ENCODE measurements at regions not wholly inside any gene's neighbourhood (a gene's known extent, or its start where the extent isn't known, plus 50 kb on each side); places are given as distances from the start of the nearest gene placed in this dataset.

GRCh38 chr3:6155650-6156338 is 705.1 kb upstream of the GRM7 start:
- no peak overlapping the region for H3K4me3 Mint-ChIP-seq
- H3K9me3 ChIP-seq (ENCODE audit: control insufficient read depth in 1 of 2, low read length in 2 of 2), result no peaks in the 10 kb centered on the region
- DNase-seq, result no peak
- intact Hi-C loops (cut with micrococcal nuclease), result no loop called here
- H3K9me3 Mint-ChIP-seq, result peaks cover 0 to 7% (median 3%) of the 10 kb centered on the region in 8 donors
- H3K27ac Mint-ChIP-seq, result no peak overlapping the region
- CTCF ChIA-PET (ENCODE audit: partially characterized antibody), result interaction anchor here (1.2 kb wide), 1 partner anchor 14 kb away, joined by 3 read pairs; no protein-coding TSS in a partner anchor
- no peaks in the 10 kb centered on the region for H3K4me1 Mint-ChIP-seq
- H3K4me3 ChIP-seq (ENCODE audit: low read length in 2 of 2), result no peak overlapping the region
- no peak overlapping the region for H3K27ac ChIP-seq (ENCODE audit: low read depth, low read length)
- no peaks in the 10 kb centered on the region for H3K4me1 ChIP-seq (ENCODE audit: insufficient read depth, low read length)
- no peaks in the 10 kb centered on the region for H3K36me3 ChIP-seq (ENCODE audit: insufficient read depth, low read length)
- H3K27me3 Mint-ChIP-seq, result no peaks in the 10 kb centered on the region
- POLR2A ChIA-PET (ENCODE audit: partially characterized antibody), result no interaction called here
- no peaks in the 10 kb centered on the region for H3K27me3 ChIP-seq (ENCODE audit: insufficient read depth, low read length)
- no peaks in the 10 kb centered on the region for H3K36me3 Mint-ChIP-seq

GRCh38 chr3:6165951-6166350 is 695.0 kb upstream of the GRM7 start:
- intact Hi-C loops (cut with micrococcal nuclease), result no loop called here
- peaks cover 0 to 14% (median 3%) of the 10 kb centered on the region in 8 donors for H3K9me3 Mint-ChIP-seq
- no peaks in the 10 kb centered on the region for H3K36me3 Mint-ChIP-seq
- CTCF ChIA-PET (ENCODE audit: partially characterized antibody), result no interaction called here
- no peak for DNase-seq
- no peak overlapping the region for H3K27ac Mint-ChIP-seq
- Histone ChIP-seq H3K9me3 (ENCODE audit: control insufficient read depth in 1 of 2, low read length in 2 of 2) (no peaks in the 10 kb centered on the region), H3K27me3 (ENCODE audit: insufficient read depth, low read length) (no peaks in the 10 kb centered on the region), H3K4me3 (ENCODE audit: low read length in 2 of 2) (no peak overlapping the region), H3K36me3 (ENCODE audit: insufficient read depth, low read length) (no peaks in the 10 kb centered on the region), H3K27ac (ENCODE audit: low read depth, low read length) (no peak overlapping the region), H3K4me1 (ENCODE audit: insufficient read depth, low read length) (no peaks in the 10 kb centered on the region)
- H3K4me1 Mint-ChIP-seq, result no peaks in the 10 kb centered on the region
- no peak overlapping the region for H3K4me3 Mint-ChIP-seq
- POLR2A ChIA-PET (ENCODE audit: partially characterized antibody), result no interaction called here
- no peaks in the 10 kb centered on the region for H3K27me3 Mint-ChIP-seq

- no peaks in the 10 kb centered on the region for H3K27me3 ChIP-seq (ENCODE audit: insufficient read depth, low read length)
- H3K4me1 Mint-ChIP-seq, result no peaks in the 10 kb centered on the region
- POLR2A ChIA-PET (ENCODE audit: partially characterized antibody), result no interaction called here
- H3K36me3 ChIP-seq (ENCODE audit: insufficient read depth, low read length), result no peaks in the 10 kb centered on the region
- no peak overlapping the region for H3K27ac ChIP-seq (ENCODE audit: low read depth, low read length)
- CTCF ChIA-PET (ENCODE audit: partially characterized antibody), result no interaction called here
- no peak overlapping the region for H3K4me3 Mint-ChIP-seq
- H3K9me3 ChIP-seq (ENCODE audit: control insufficient read depth in 1 of 2, low read length in 2 of 2), result no peaks in the 10 kb centered on the region
- H3K27me3 Mint-ChIP-seq, result no peaks in the 10 kb centered on the region
- H3K4me1 ChIP-seq (ENCODE audit: insufficient read depth, low read length), result no peaks in the 10 kb centered on the region
- intact Hi-C loops (cut with micrococcal nuclease), result no loop called here
- peaks cover 0 to 14% (median 3%) of the 10 kb centered on the region in 8 donors for H3K9me3 Mint-ChIP-seq
- no peak for DNase-seq
- H3K27ac Mint-ChIP-seq, result no peak overlapping the region
- no peak overlapping the region for H3K4me3 ChIP-seq (ENCODE audit: low read length in 2 of 2)
- no peaks in the 10 kb centered on the region for H3K36me3 Mint-ChIP-seq
Observed at GRCh38 chr3:6168256-6168655, 692.7 kb upstream of the GRM7 start.

GRCh38 chr3:6172871-6173642 is 687.9 kb upstream of the GRM7 start:
- ChIA-PET POLR2A (ENCODE audit: partially characterized antibody) (no interaction called here), CTCF (ENCODE audit: partially characterized antibody) (no interaction called here)
- no peak overlapping the region for H3K27ac Mint-ChIP-seq
- intact Hi-C loops (cut with micrococcal nuclease), result no loop called here
- DNase-seq, result no peak
- H3K9me3 Mint-ChIP-seq, result peaks cover 0 to 11% (median 4%) of the 10 kb centered on the region in 8 donors
- no peaks in the 10 kb centered on the region for H3K27me3 ChIP-seq (ENCODE audit: insufficient read depth, low read length)
- no peaks in the 10 kb centered on the region for H3K4me1 Mint-ChIP-seq
- H3K27ac ChIP-seq (ENCODE audit: low read depth, low read length), result no peak overlapping the region
- no peak overlapping the region for H3K4me3 Mint-ChIP-seq
- H3K4me1 ChIP-seq (ENCODE audit: insufficient read depth, low read length), result no peaks in the 10 kb centered on the region
- H3K27me3 Mint-ChIP-seq, result no peaks in the 10 kb centered on the region
- H3K9me3 ChIP-seq (ENCODE audit: control insufficient read depth in 1 of 2, low read length in 2 of 2), result no peaks in the 10 kb centered on the region
- no peaks in the 10 kb centered on the region for H3K36me3 ChIP-seq (ENCODE audit: insufficient read depth, low read length)
- H3K4me3 ChIP-seq (ENCODE audit: low read length in 2 of 2), result no peak overlapping the region
- H3K36me3 Mint-ChIP-seq, result no peaks in the 10 kb centered on the region

- Histone ChIP-seq H3K27me3 (ENCODE audit: insufficient read depth, low read length) (no peaks in the 10 kb centered on the region), H3K4me1 (ENCODE audit: insufficient read depth, low read length) (no peaks in the 10 kb centered on the region), H3K4me3 (ENCODE audit: low read length in 2 of 2) (no peak overlapping the region), H3K9me3 (ENCODE audit: control insufficient read depth in 1 of 2, low read length in 2 of 2) (no peaks in the 10 kb centered on the region), H3K27ac (ENCODE audit: low read depth, low read length) (no peak overlapping the region), H3K36me3 (ENCODE audit: insufficient read depth, low read length) (no peaks in the 10 kb centered on the region)
- Mint-ChIP-seq H3K36me3 (no peaks in the 10 kb centered on the region), H3K27me3 (no peaks in the 10 kb centered on the region), H3K4me3 (no peak overlapping the region), H3K9me3 (peaks cover 0 to 9% (median 2%) of the 10 kb centered on the region in 8 donors), H3K27ac (no peak overlapping the region), H3K4me1 (no peaks in the 10 kb centered on the region)
- POLR2A ChIA-PET (ENCODE audit: partially characterized antibody), result no interaction called here
- no peak for DNase-seq
- CTCF ChIA-PET (ENCODE audit: partially characterized antibody), result no interaction called here
- intact Hi-C loops (cut with micrococcal nuclease), result no loop called here
Observed at GRCh38 chr3:6177417-6177816, 683.5 kb upstream of the GRM7 start.

GRCh38 chr3:6179761-6180160 is 681.2 kb upstream of the GRM7 start:
- H3K4me1 Mint-ChIP-seq, result no peaks in the 10 kb centered on the region
- H3K9me3 Mint-ChIP-seq, result peaks cover 0 to 5% (median 0%) of the 10 kb centered on the region in 8 donors
- H3K27ac ChIP-seq (ENCODE audit: low read depth, low read length), result no peak overlapping the region
- H3K36me3 Mint-ChIP-seq, result no peaks in the 10 kb centered on the region
- no peak overlapping the region for H3K4me3 Mint-ChIP-seq
- ChIA-PET POLR2A (ENCODE audit: partially characterized antibody) (no interaction called here), CTCF (ENCODE audit: partially characterized antibody) (no interaction called here)
- H3K4me1 ChIP-seq (ENCODE audit: insufficient read depth, low read length), result no peaks in the 10 kb centered on the region
- intact Hi-C loops (cut with micrococcal nuclease), result no loop called here
- no peaks in the 10 kb centered on the region for H3K27me3 ChIP-seq (ENCODE audit: insufficient read depth, low read length)
- no peak for DNase-seq
- H3K27ac Mint-ChIP-seq, result no peak overlapping the region
- no peak overlapping the region for H3K4me3 ChIP-seq (ENCODE audit: low read length in 2 of 2)
- no peaks in the 10 kb centered on the region for H3K36me3 ChIP-seq (ENCODE audit: insufficient read depth, low read length)
- no peaks in the 10 kb centered on the region for H3K27me3 Mint-ChIP-seq
- H3K9me3 ChIP-seq (ENCODE audit: control insufficient read depth in 1 of 2, low read length in 2 of 2), result no peaks in the 10 kb centered on the region

GRCh38 chr3:6180171-6180570 is 680.7 kb upstream of the GRM7 start:
- no peaks in the 10 kb centered on the region for H3K36me3 ChIP-seq (ENCODE audit: insufficient read depth, low read length)
- H3K4me1 ChIP-seq (ENCODE audit: insufficient read depth, low read length), result no peaks in the 10 kb centered on the region
- H3K27ac Mint-ChIP-seq, result no peak overlapping the region
- H3K27me3 ChIP-seq (ENCODE audit: insufficient read depth, low read length), result no peaks in the 10 kb centered on the region
- no peaks in the 10 kb centered on the region for H3K4me1 Mint-ChIP-seq
- H3K27ac ChIP-seq (ENCODE audit: low read depth, low read length), result no peak overlapping the region
- DNase-seq, result no peak
- ChIA-PET POLR2A (ENCODE audit: partially characterized antibody) (no interaction called here), CTCF (ENCODE audit: partially characterized antibody) (no interaction called here)
- H3K4me3 Mint-ChIP-seq, result no peak overlapping the region
- H3K9me3 ChIP-seq (ENCODE audit: control insufficient read depth in 1 of 2, low read length in 2 of 2), result no peaks in the 10 kb centered on the region
- no peaks in the 10 kb centered on the region for H3K36me3 Mint-ChIP-seq
- H3K9me3 Mint-ChIP-seq, result peaks cover 0 to 5% (median 0%) of the 10 kb centered on the region in 8 donors
- H3K27me3 Mint-ChIP-seq, result no peaks in the 10 kb centered on the region
- intact Hi-C loops (cut with micrococcal nuclease), result no loop called here
- H3K4me3 ChIP-seq (ENCODE audit: low read length in 2 of 2), result no peak overlapping the region

Data from CD4-positive, alpha-beta memory T cell (primary cell).